MM.1S (cell line): ENCODE measurements at regions not wholly inside any gene's neighbourhood (a gene's known extent, or its start where the extent isn't known, plus 50 kb on each side); places are given as distances from the start of the nearest gene placed in this dataset.

Source experiments
- EZH2 ChIP-seq: fragments of 300-600 bp; sonication (generic); optimal IDR thresholded peaks from 2 replicates; pipeline ENCODE3; 2017; ENCODE audit warnings: low read depth, mild to moderate bottlenecking, antibody characterized with exemption, low read length, mixed read lengths
- EZH2phosphoT487 ChIP-seq: fragments of 300-600 bp; sonication (generic); IDR thresholded peaks from 2 replicates; pipeline ENCODE4 v1.6.1; 2018; ENCODE audit warnings: antibody characterized with exemption, low read length
- TF ChIP-seq, protein P1 (sequence below): fragments of 300-600 bp; sonication (generic); IDR thresholded peaks from 2 replicates; pipeline ENCODE4 v1.5.1; 2016; ENCODE audit warnings: antibody characterized with exemption, low read length, mixed read lengths

DNA sequence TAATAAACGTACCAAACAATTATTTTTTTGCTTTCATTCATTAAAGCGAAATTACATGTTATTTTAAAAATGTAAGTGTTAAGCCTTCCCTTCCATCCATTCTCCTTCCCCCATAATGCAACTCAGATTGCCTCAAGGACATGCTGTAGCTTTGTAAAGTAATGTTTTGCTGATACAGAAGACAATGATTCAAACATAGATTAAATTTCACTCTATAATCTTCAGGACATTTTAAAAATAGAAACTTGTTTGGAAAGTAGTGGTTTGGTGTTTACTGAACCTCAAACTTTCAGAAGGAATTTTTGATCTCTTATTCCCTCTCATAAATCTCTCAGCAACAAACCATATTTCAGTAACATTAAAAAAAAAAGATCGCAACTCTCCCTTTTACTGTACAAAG is 350.9 kb upstream of the HSF2 start:
- TF ChIP-seq, protein P1, sequence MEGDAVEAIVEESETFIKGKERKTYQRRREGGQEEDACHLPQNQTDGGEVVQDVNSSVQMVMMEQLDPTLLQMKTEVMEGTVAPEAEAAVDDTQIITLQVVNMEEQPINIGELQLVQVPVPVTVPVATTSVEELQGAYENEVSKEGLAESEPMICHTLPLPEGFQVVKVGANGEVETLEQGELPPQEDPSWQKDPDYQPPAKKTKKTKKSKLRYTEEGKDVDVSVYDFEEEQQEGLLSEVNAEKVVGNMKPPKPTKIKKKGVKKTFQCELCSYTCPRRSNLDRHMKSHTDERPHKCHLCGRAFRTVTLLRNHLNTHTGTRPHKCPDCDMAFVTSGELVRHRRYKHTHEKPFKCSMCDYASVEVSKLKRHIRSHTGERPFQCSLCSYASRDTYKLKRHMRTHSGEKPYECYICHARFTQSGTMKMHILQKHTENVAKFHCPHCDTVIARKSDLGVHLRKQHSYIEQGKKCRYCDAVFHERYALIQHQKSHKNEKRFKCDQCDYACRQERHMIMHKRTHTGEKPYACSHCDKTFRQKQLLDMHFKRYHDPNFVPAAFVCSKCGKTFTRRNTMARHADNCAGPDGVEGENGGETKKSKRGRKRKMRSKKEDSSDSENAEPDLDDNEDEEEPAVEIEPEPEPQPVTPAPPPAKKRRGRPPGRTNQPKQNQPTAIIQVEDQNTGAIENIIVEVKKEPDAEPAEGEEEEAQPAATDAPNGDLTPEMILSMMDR, result no peak
- TF ChIP-seq EZH2 (no peak), EZH2phosphoT487 (no peak)
